ENCODE measurements at regions not wholly inside any gene's neighbourhood (a gene's known extent, or its start where the extent isn't known, plus 50 kb on each side); places are given as distances from the start of the nearest gene placed in this dataset.

GRCh38 chr10:108130575-108130974 lies 966.1 kb upstream of the SORCS1 start:
- no peak overlapping the region for H4K5ac ChIP-seq (ENCODE audit: low read depth, low read length)
- dilution Hi-C loops (cut with HindIII; ENCODE audit: low sequenced_read_pairs, unreplicated experiment) (no loop called here), intact Hi-C loops (cut with micrococcal nuclease) (no loop called here), in situ Hi-C loops (cut with MboI; ENCODE audit: low sequenced_read_pairs) (no loop called here)
- ATAC-seq (ENCODE audit: low read depth) (no peak), DNase-seq (no peak)
- no peak overlapping the region for H3K4me3 ChIP-seq (ENCODE audit: insufficient read depth, low read depth, low read length)
- CTCF ChIA-PET = no interaction called here
- H2BK20ac ChIP-seq (ENCODE audit: low read depth, low read length) = no peak overlapping the region
- no peak overlapping the region for H2BK5ac ChIP-seq (ENCODE audit: low read depth, low read length, poor library complexity, severe bottlenecking)
- H2BK15ac ChIP-seq (ENCODE audit: low read depth, low read length) = no peak overlapping the region
- H3K4me1 ChIP-seq (ENCODE audit: control insufficient read depth, insufficient read depth, low read length) = no peaks in the 10 kb centered on the region
- no peak overlapping the region for H3K56ac ChIP-seq (ENCODE audit: extremely low read depth, insufficient read depth, low read length)
- H3K36me3 ChIP-seq (ENCODE audit: control insufficient read depth, insufficient read depth, low read length) = no peaks in the 10 kb centered on the region
- no peak overlapping the region for H3K23ac ChIP-seq (ENCODE audit: low read depth, low read length)
- H2BK120ac ChIP-seq (ENCODE audit: low read depth, low read length) = no peak overlapping the region
- no peaks in the 10 kb centered on the region for H3K79me1 ChIP-seq (ENCODE audit: low read depth in 1 of 2, low read length in 2 of 2)
- H3K18ac ChIP-seq (ENCODE audit: low read depth, low read length) = no peak overlapping the region
- no CpG with 5 or more reads among the region's 2 CpGs for WGBS, 2 experiments (ENCODE audit: extremely low coverage in 2 of 2, insufficient read length in 1 of 2)
- no peak overlapping the region for H2AK5ac ChIP-seq (ENCODE audit: low read depth, low read length)
- peaks cover 4% of the 10 kb centered on the region; the same call in 1 of the 2 replicates for H3K9me3 ChIP-seq (ENCODE audit: control insufficient read depth, insufficient read depth, low read length)
- H3K27ac ChIP-seq (ENCODE audit: insufficient read depth, low read length) = no peak overlapping the region
- no peaks in the 10 kb centered on the region for H4K20me1 ChIP-seq (ENCODE audit: insufficient read depth, low read length)
- no peak overlapping the region for H4K91ac ChIP-seq (ENCODE audit: insufficient read depth, low read depth, low read length)
- no peak overlapping the region for H2AFZ ChIP-seq (replicated peaks; ENCODE audit: low read length, poor library complexity)
- H2AK9ac ChIP-seq (replicated peaks; ENCODE audit: low read depth, low read length, poor library complexity) = no peak overlapping the region
- no peak overlapping the region for H3K14ac ChIP-seq (replicated peaks; ENCODE audit: low read depth, low read length)
- H3K4ac ChIP-seq (ENCODE audit: low read depth, low read length) = no peak overlapping the region
- BruUV-seq (replicated peaks) = no TSS peak
- no peak overlapping the region for H4K8ac ChIP-seq (ENCODE audit: low read depth in 2 of 2, low read length in 2 of 2)
- POLR2A ChIA-PET (ENCODE audit: unreplicated experiment) = no interaction called here
- no peaks in the 10 kb centered on the region for H3K9me1 ChIP-seq (ENCODE audit: insufficient read depth, low read length)
- TF ChIP-seq MAFK (IDR thresholded peaks at IDR 0.05; ENCODE audit: low read depth, low read length) (no peak), BHLHE40 (IDR thresholded peaks at IDR 0.05; ENCODE audit: low read depth, low read length) (no peak), CTCF (conservative IDR thresholded peaks at IDR 0.05; ENCODE audit: low read depth, low read length) (no peak), ELK1 (IDR thresholded peaks at IDR 0.05; ENCODE audit: borderline replicate concordance, low read depth, low read length) (no peak), POLR2A (IDR thresholded peaks at IDR 0.05; ENCODE audit: low read depth, low read length) (no peak)
- H3K9ac ChIP-seq (ENCODE audit: low read depth, low read length) = no peak overlapping the region
- H3K27me3 ChIP-seq (ENCODE audit: control insufficient read depth, insufficient read depth, low read length) = no peaks in the 10 kb centered on the region
- no peak overlapping the region for H3K4me2 ChIP-seq (ENCODE audit: low read depth, low read length)

Measured in IMR-90 (cell line).